ENCODE measurements at regions not wholly inside any gene's neighbourhood (a gene's known extent, or its start where the extent isn't known, plus 50 kb on each side); places are given as distances from the start of the nearest gene placed in this dataset.

GRCh38 chr19:30269638-30270037, 102.5 kb upstream of the ZNF536 start:
- H3K9me3 ChIP-seq (ENCODE audit: insufficient read depth, low read depth, low read length), result peaks cover 16% of the 10 kb centered on the region; the same call in 1 of the 2 replicates
- peaks cover 9% of the 10 kb centered on the region; the same call in 1 of the 2 replicates for H3K4me1 ChIP-seq (ENCODE audit: insufficient read depth, low read length)
- no peaks in the 10 kb centered on the region for H3K27me3 ChIP-seq (ENCODE audit: insufficient read depth, low read length)
- no peak overlapping the region for H3K9ac ChIP-seq (ENCODE audit: low read depth, low read length)
- H3K36me3 ChIP-seq (ENCODE audit: insufficient read depth, low read depth, low read length), result no peaks in the 10 kb centered on the region
- H3K4me3 ChIP-seq (ENCODE audit: low read length), result no peak overlapping the region
- no peak overlapping the region for H3K27ac ChIP-seq (ENCODE audit: low read length)

GRCh38 chr19:30271816-30272215, 100.4 kb upstream of the ZNF536 start:
- Histone ChIP-seq H3K9ac (ENCODE audit: low read depth, low read length) (no peak overlapping the region), H3K4me3 (ENCODE audit: low read length) (no peak overlapping the region), H3K27ac (ENCODE audit: low read length) (no peak overlapping the region), H3K4me1 (ENCODE audit: insufficient read depth, low read length) (peaks cover 24% of the 10 kb centered on the region; the same call in 1 of the 2 replicates), H3K27me3 (ENCODE audit: insufficient read depth, low read length) (no peaks in the 10 kb centered on the region), H3K9me3 (ENCODE audit: insufficient read depth, low read depth, low read length) (peaks cover 16% of the 10 kb centered on the region; the same call in 1 of the 2 replicates), H3K36me3 (ENCODE audit: insufficient read depth, low read depth, low read length) (no peaks in the 10 kb centered on the region)

GRCh38 chr19:30272554-30272953, 99.6 kb upstream of the ZNF536 start:
- Histone ChIP-seq H3K27me3 (ENCODE audit: insufficient read depth, low read length) (no peaks in the 10 kb centered on the region), H3K9ac (ENCODE audit: low read depth, low read length) (no peak overlapping the region), H3K4me1 (ENCODE audit: insufficient read depth, low read length) (peaks cover 26% of the 10 kb centered on the region; the same call in 1 of the 2 replicates), H3K9me3 (ENCODE audit: insufficient read depth, low read depth, low read length) (peaks cover 16% of the 10 kb centered on the region; the same call in 1 of the 2 replicates), H3K36me3 (ENCODE audit: insufficient read depth, low read depth, low read length) (no peaks in the 10 kb centered on the region), H3K4me3 (ENCODE audit: low read length) (no peak overlapping the region), H3K27ac (ENCODE audit: low read length) (no peak overlapping the region)

- Histone ChIP-seq H3K36me3 (ENCODE audit: insufficient read depth, low read depth, low read length) (no peaks in the 10 kb centered on the region), H3K4me1 (ENCODE audit: insufficient read depth, low read length) (peaks cover 26% of the 10 kb centered on the region; the same call in 1 of the 2 replicates), H3K27ac (ENCODE audit: low read length) (no peak overlapping the region), H3K9ac (ENCODE audit: low read depth, low read length) (no peak overlapping the region), H3K9me3 (ENCODE audit: insufficient read depth, low read depth, low read length) (peaks cover 16% of the 10 kb centered on the region; the same call in 1 of the 2 replicates), H3K27me3 (ENCODE audit: insufficient read depth, low read length) (no peaks in the 10 kb centered on the region), H3K4me3 (ENCODE audit: low read length) (no peak overlapping the region)
These were observed 99.0 kb upstream of the ZNF536 start for GRCh38 chr19:30273184-30273583.

- no peak overlapping the region for H3K4me3 ChIP-seq (ENCODE audit: low read length)
- no peaks in the 10 kb centered on the region; the same call in 1 of the 2 replicates for H3K27me3 ChIP-seq (ENCODE audit: insufficient read depth, low read length)
- peaks cover 20% of the 10 kb centered on the region; the same call in 1 of the 2 replicates for H3K4me1 ChIP-seq (ENCODE audit: insufficient read depth, low read length)
- no peaks in the 10 kb centered on the region for H3K36me3 ChIP-seq (ENCODE audit: insufficient read depth, low read depth, low read length)
- peaks cover 16% of the 10 kb centered on the region; the same call in 1 of the 2 replicates for H3K9me3 ChIP-seq (ENCODE audit: insufficient read depth, low read depth, low read length)
- H3K27ac ChIP-seq (ENCODE audit: low read length), result no peak overlapping the region
- H3K9ac ChIP-seq (ENCODE audit: low read depth, low read length), result no peak overlapping the region
These were observed 97.2 kb upstream of the ZNF536 start for GRCh38 chr19:30274987-30275386.

- no peak overlapping the region for H3K9ac ChIP-seq (ENCODE audit: low read depth, low read length)
- H3K27me3 ChIP-seq (ENCODE audit: insufficient read depth, low read length), result no peaks in the 10 kb centered on the region; the same call in 1 of the 2 replicates
- peaks cover 20% of the 10 kb centered on the region; the same call in 1 of the 2 replicates for H3K4me1 ChIP-seq (ENCODE audit: insufficient read depth, low read length)
- no peak overlapping the region for H3K27ac ChIP-seq (ENCODE audit: low read length)
- H3K4me3 ChIP-seq (ENCODE audit: low read length), result no peak overlapping the region
- peaks cover 16% of the 10 kb centered on the region; the same call in 1 of the 2 replicates for H3K9me3 ChIP-seq (ENCODE audit: insufficient read depth, low read depth, low read length)
- H3K36me3 ChIP-seq (ENCODE audit: insufficient read depth, low read depth, low read length), result no peaks in the 10 kb centered on the region
These were observed 95.9 kb upstream of the ZNF536 start for GRCh38 chr19:30276011-30276882.

- Histone ChIP-seq H3K9ac (ENCODE audit: low read depth, low read length) (no peak overlapping the region), H3K4me3 (ENCODE audit: low read length) (no peak overlapping the region), H3K27ac (ENCODE audit: low read length) (no peak overlapping the region), H3K36me3 (ENCODE audit: insufficient read depth, low read depth, low read length) (no peaks in the 10 kb centered on the region), H3K4me1 (ENCODE audit: insufficient read depth, low read length) (peaks cover 20% of the 10 kb centered on the region; the same call in 1 of the 2 replicates), H3K27me3 (ENCODE audit: insufficient read depth, low read length) (no peaks in the 10 kb centered on the region; the same call in 1 of the 2 replicates), H3K9me3 (ENCODE audit: insufficient read depth, low read depth, low read length) (peaks cover 16% of the 10 kb centered on the region; the same call in 1 of the 2 replicates)
These were observed 95.3 kb upstream of the ZNF536 start for GRCh38 chr19:30276883-30277280.

- no peak overlapping the region for H3K4me3 ChIP-seq (ENCODE audit: low read length)
- H3K36me3 ChIP-seq (ENCODE audit: insufficient read depth, low read depth, low read length), result no peaks in the 10 kb centered on the region
- no peaks in the 10 kb centered on the region; the same call in 1 of the 2 replicates for H3K27me3 ChIP-seq (ENCODE audit: insufficient read depth, low read length)
- H3K9ac ChIP-seq (ENCODE audit: low read depth, low read length), result no peak overlapping the region
- no peak overlapping the region for H3K27ac ChIP-seq (ENCODE audit: low read length)
- H3K9me3 ChIP-seq (ENCODE audit: insufficient read depth, low read depth, low read length), result peaks cover 6% of the 10 kb centered on the region; the same call in 1 of the 2 replicates
- peaks cover 20% of the 10 kb centered on the region; the same call in 1 of the 2 replicates for H3K4me1 ChIP-seq (ENCODE audit: insufficient read depth, low read length)
These were observed 94.0 kb upstream of the ZNF536 start for GRCh38 chr19:30277941-30278881.

- Histone ChIP-seq H3K4me3 (ENCODE audit: low read length) (no peak overlapping the region), H3K4me1 (ENCODE audit: insufficient read depth, low read length) (peaks cover 23% of the 10 kb centered on the region; the same call in 1 of the 2 replicates), H3K36me3 (ENCODE audit: insufficient read depth, low read depth, low read length) (no peaks in the 10 kb centered on the region), H3K27me3 (ENCODE audit: insufficient read depth, low read length) (no peaks in the 10 kb centered on the region; the same call in 1 of the 2 replicates), H3K9ac (ENCODE audit: low read depth, low read length) (no peak overlapping the region), H3K9me3 (ENCODE audit: insufficient read depth, low read depth, low read length) (no peaks in the 10 kb centered on the region), H3K27ac (ENCODE audit: low read length) (no peak overlapping the region)
These were observed 93.3 kb upstream of the ZNF536 start for GRCh38 chr19:30278882-30279254.

GRCh38 chr19:30280018-30280417, 92.2 kb upstream of the ZNF536 start:
- no peaks in the 10 kb centered on the region; the same call in 1 of the 2 replicates for H3K27me3 ChIP-seq (ENCODE audit: insufficient read depth, low read length)
- H3K4me3 ChIP-seq (ENCODE audit: low read length), result no peak overlapping the region

GRCh38 chr19:30281906-30282305, 90.3 kb upstream of the ZNF536 start:
- Histone ChIP-seq H3K9ac (ENCODE audit: low read depth, low read length) (no peak overlapping the region), H3K27ac (ENCODE audit: low read length) (no peak overlapping the region), H3K9me3 (ENCODE audit: insufficient read depth, low read depth, low read length) (no peaks in the 10 kb centered on the region), H3K4me1 (ENCODE audit: insufficient read depth, low read length) (peaks cover 7% of the 10 kb centered on the region; the same call in 1 of the 2 replicates), H3K27me3 (ENCODE audit: insufficient read depth, low read length) (no peaks in the 10 kb centered on the region; the same call in 1 of the 2 replicates), H3K36me3 (ENCODE audit: insufficient read depth, low read depth, low read length) (no peaks in the 10 kb centered on the region), H3K4me3 (ENCODE audit: low read length) (no peak overlapping the region)

More at GRCh38 chr19:30280018-30280417, 92.2 kb upstream of the ZNF536 start:
- Histone ChIP-seq H3K9ac (ENCODE audit: low read depth, low read length) (no peak overlapping the region), H3K36me3 (ENCODE audit: insufficient read depth, low read depth, low read length) (no peaks in the 10 kb centered on the region), H3K27ac (ENCODE audit: low read length) (no peak overlapping the region), H3K4me1 (ENCODE audit: insufficient read depth, low read length) (peaks cover 23% of the 10 kb centered on the region; the same call in 1 of the 2 replicates), H3K9me3 (ENCODE audit: insufficient read depth, low read depth, low read length) (no peaks in the 10 kb centered on the region)
